ENCODE measurements at regions not wholly inside any gene's neighbourhood (a gene's known extent, or its start where the extent isn't known, plus 50 kb on each side); places are given as distances from the start of the nearest gene placed in this dataset.

GRCh38 chr14:36083317-36083716, 93.2 kb downstream of the PTCSC3 start:
- DNase-seq, result no peak

GRCh38 chr14:36078080-36078479, 98.4 kb downstream of the PTCSC3 start:
- no peak for DNase-seq

GRCh38 chr14:36076197-36076596, 100.3 kb downstream of the PTCSC3 start:
- no peak for DNase-seq

- peak in 1 of 3 experiments; percentile 59 for DNase-seq
Measured at GRCh38 chr14:36075203-36075602, 101.3 kb downstream of the PTCSC3 start.

- no peak for DNase-seq
Measured at GRCh38 chr14:36070720-36071043, 105.8 kb downstream of the PTCSC3 start.

- peak; percentile 79 to 94 (median 93) for DNase-seq
Measured at GRCh38 chr14:36070031-36070719, 106.3 kb downstream of the PTCSC3 start.

- peak; percentile 60 to 89 (median 75) for DNase-seq
Measured at GRCh38 chr14:36069535-36069900, 107.0 kb downstream of the PTCSC3 start.

GRCh38 chr14:36068777-36069534, 107.6 kb downstream of the PTCSC3 start:
- peak; percentile 37 to 63 (median 55) for DNase-seq

- DNase-seq, result peak; percentile 65 to 99 (median 89)
Measured at GRCh38 chr14:36067428-36068187, 108.9 kb downstream of the PTCSC3 start.

- no peak for DNase-seq
Measured at GRCh38 chr14:36066636-36067035, 109.9 kb downstream of the PTCSC3 start.

GRCh38 chr14:36065831-36066230, 110.7 kb downstream of the PTCSC3 start:
- DNase-seq, result no peak

- no peak for DNase-seq
Measured at GRCh38 chr14:36059531-36059930, 117.0 kb downstream of the PTCSC3 start.

GRCh38 chr14:36057452-36058116, 118.9 kb downstream of the PTCSC3 start:
- DNase-seq, result peak in 2 of 3 experiments; percentile 7 to 59

GRCh38 chr14:36056845-36057244, 119.7 kb downstream of the PTCSC3 start:
- DNase-seq, result no peak

- DNase-seq, result no peak
Measured at GRCh38 chr14:36055681-36056225, 120.8 kb downstream of the PTCSC3 start.

GRCh38 chr14:36055052-36055378, 121.5 kb downstream of the PTCSC3 start:
- peak in 1 of 3 experiments; percentile 34 for DNase-seq

- DNase-seq, result no peak
Measured at GRCh38 chr14:36054353-36055051, 122.0 kb downstream of the PTCSC3 start.

GRCh38 chr14:36052681-36053080, 123.8 kb downstream of the PTCSC3 start:
- DNase-seq, result no peak

- no peak for DNase-seq
Measured at GRCh38 chr14:36052063-36052462, 124.5 kb downstream of the PTCSC3 start.

GRCh38 chr14:36048667-36049066, 127.9 kb downstream of the PTCSC3 start:
- DNase-seq, result no peak

- no peak for DNase-seq
Measured at GRCh38 chr14:36047912-36048311, 128.6 kb downstream of the PTCSC3 start.

GRCh38 chr14:36035675-36036074, 140.8 kb downstream of the PTCSC3 start:
- DNase-seq, result no peak
